Mammary epithelial cell (primary cell): ENCODE measurements at regions not wholly inside any gene's neighbourhood (a gene's known extent, or its start where the extent isn't known, plus 50 kb on each side); places are given as distances from the start of the nearest gene placed in this dataset.

ENCODE experiments used
- EZH2 ChIP-seq: IDR thresholded peaks from 2 replicates; pipeline ENCODE4 v1.6.1; 2012; ENCODE audit warnings: low read length, inconsistent platforms, borderline replicate concordance
- TF ChIP-seq, protein P1 (sequence below), 2 donors: IDR thresholded peaks in 1 of 2; conservative IDR thresholded peaks in 1 of 2; 2 replicates each; pipeline ENCODE4 v1.5.1; 2011 to 2012; ENCODE audit warnings: inconsistent platforms in 2 of 2, low read length in 2 of 2, mild to moderate bottlenecking in 2 of 2, control low read depth in 1 of 2, low read depth in 1 of 2; ENCODE audit not compliant: insufficient read depth in 1 of 2; ENCODE audit errors: extremely low read depth in 1 of 2

DNA sequence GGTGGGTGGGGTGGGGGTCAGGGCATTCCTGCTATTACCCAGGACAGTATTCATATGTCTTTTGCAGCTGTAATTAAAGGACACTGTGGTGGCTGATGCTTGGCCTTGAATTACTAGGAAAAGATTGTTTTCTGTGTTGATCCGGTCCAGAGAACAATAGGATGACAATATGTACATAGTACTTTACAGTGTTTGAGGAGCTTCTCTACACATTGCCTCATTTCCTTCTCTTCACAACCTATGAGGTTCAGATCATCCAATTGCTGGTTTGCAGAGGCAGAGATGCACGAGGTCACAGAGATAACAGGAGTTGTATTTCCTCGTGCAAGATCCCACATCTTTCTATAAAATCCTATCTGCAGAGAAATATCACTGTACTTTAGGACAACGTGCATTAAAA, 119.5 kb downstream of the LIPG start:
- TF ChIP-seq, protein P1, sequence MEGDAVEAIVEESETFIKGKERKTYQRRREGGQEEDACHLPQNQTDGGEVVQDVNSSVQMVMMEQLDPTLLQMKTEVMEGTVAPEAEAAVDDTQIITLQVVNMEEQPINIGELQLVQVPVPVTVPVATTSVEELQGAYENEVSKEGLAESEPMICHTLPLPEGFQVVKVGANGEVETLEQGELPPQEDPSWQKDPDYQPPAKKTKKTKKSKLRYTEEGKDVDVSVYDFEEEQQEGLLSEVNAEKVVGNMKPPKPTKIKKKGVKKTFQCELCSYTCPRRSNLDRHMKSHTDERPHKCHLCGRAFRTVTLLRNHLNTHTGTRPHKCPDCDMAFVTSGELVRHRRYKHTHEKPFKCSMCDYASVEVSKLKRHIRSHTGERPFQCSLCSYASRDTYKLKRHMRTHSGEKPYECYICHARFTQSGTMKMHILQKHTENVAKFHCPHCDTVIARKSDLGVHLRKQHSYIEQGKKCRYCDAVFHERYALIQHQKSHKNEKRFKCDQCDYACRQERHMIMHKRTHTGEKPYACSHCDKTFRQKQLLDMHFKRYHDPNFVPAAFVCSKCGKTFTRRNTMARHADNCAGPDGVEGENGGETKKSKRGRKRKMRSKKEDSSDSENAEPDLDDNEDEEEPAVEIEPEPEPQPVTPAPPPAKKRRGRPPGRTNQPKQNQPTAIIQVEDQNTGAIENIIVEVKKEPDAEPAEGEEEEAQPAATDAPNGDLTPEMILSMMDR (conservative IDR thresholded peaks at IDR 0.05 in 1 of 2, IDR thresholded peaks at IDR 0.05 in 1 of 2; ENCODE audit: extremely low read depth in 1 of 2, insufficient read depth in 1 of 2, low read depth in 1 of 2, low read length in 2 of 2), result no peak
- TF ChIP-seq EZH2, result no peak
